ENCODE measurements at regions not wholly inside any gene's neighbourhood (a gene's known extent, or its start where the extent isn't known, plus 50 kb on each side); places are given as distances from the start of the nearest gene placed in this dataset.

DNA sequence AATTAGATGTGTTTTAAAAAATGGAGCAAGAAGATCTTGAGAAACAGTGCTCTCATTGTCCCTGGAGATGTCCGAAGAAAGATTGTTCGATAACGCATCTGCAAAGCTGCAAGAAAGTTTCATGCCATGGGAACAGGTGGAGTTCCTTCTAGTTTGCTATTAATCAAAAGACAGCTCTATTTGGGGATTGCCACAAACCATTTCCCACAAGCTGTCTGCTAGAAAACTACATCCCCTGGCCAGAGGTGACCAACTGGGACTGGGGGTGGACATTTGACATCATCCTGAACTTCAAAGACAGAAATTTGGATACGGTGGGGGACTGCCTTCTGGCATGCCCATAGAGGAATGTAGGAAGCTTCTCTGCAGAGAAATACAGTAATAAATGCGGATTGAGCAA, 50.8 kb upstream of the OSMR start:
- no peak for DNase-seq

DNA sequence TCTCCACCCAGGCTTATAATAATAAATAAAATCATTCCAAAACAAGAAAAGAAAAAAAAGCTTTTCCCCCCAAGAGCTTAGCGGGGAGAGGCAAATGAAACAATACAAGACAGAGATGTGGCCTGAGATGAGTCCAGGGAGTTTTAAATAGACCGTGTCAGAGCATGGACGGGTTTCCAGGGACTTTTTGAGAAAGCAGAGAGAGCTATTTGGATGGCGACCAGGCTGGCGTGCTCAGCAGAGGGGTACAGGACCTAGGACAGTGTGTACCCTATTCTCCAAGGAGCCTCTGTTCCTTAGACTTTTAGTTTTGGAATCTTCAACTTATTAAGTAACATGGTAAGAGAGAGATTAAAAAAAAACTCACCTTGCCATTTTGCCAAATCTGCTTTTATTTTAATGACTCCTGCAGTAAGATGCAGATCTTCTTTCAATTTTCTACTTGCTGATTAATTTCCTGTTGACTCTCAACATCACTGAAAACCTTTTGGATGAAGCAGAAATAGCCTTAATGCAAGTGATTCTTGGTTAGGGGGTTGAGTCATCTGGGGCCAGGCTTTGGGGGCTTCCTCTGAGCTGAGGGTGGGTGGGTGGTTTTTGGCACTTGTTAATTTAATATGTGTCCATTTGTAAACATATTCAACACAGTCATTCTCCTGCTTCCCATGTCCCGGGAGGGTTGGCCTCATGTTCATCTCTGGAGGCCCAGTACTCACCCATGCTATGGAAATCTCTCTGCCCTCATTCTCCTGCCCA, 49.6 kb upstream of the OSMR start:
- DNase-seq = no peak

Data from NCI-H1436 treated with DMSO at 0.1 percent for 48 hours (cell line).